RKO (cell line): ENCODE measurements at regions not wholly inside any gene's neighbourhood (a gene's known extent, or its start where the extent isn't known, plus 50 kb on each side); places are given as distances from the start of the nearest gene placed in this dataset.
A peak's percentile ranks its signal among the peaks of the same experiment; 100 is the strongest.
"Not testable (repeated sequence)": the region's sequence is repeated elsewhere in the genome, so short reads cannot be mapped to it uniquely, and the experiment has no call there.

Source experiments
- DNase-seq: peaks from one replicate; pipeline ENCODE4 v3.0.0-alpha.2; 2016; ENCODE audit warnings: low spot score

DNA sequence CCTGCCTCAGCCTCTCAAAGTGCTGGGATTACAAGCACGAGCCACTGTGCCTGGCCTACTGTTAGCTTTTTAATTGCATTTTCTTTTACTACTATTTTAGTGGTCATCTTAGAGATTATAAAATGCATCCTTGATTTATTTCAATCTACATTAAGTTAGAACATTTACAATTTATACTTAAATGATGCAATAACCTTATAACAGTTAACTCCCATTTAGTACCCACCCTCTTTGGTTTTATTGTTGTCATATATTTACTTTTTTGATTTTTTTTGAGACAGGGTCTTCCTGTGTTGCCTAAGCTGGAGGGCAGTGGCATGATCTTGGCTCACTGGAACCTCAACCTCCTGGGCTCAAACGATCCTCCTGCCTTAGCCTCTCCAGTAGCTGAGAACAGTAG is 77.3 kb downstream of the PPCDC start:
- no peak for DNase-seq

DNA sequence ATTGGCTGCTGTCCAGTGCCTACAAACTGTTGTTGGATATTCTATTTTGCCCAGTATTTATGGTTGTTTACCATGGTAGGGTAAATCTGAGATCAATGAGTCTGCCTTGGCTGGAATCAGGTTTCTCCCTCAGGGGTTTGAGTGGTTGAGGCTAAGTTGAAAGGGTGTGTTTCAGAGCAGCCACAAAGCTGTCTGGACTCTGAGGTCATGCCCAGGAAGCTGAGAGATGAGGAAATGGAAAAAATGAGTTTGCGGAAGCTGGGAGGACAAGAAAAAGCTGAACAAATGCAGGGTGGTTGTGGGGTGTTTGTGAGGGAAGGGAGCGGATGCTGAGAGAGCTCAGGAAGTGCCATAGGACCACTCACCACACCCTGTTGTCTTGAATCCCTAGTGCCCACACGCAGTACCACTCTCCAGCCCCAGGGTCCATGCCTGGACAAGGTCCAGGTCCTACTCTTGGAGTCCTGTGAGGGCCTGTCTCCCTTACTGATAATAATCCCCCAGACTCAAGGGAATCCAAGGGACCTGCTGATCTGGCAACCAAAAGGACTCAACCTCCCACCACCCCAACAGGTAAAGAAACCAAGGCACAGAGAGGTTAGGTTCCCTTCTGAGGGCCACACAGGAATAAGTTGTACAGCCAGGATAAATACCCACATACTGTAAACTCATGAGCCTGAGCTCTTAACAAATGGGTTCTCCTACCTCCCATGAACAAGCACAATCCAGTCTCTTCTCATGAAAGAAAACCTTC is 81.6 kb downstream of the PPCDC start:
- DNase-seq = peak; percentile 26

DNA sequence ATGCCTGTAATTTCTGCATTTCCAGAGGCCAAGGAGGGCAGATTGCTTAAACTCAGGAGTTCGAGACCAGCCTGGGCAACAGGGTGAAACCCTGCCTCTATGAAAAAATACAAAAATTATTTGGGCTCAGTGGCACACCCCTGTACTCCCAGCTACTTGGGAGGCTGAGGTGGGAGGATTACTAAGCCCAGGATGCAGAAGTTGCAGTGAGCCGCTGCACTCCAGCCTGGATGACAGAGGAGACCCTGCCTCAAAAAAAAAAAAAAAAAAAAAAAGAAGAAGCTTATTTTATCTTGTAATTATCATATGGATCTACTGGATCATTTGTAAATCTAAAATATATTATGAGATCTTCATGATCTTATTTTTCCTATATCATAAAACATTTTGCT is 84.1 kb downstream of the PPCDC start:
- DNase-seq = no peak

DNA sequence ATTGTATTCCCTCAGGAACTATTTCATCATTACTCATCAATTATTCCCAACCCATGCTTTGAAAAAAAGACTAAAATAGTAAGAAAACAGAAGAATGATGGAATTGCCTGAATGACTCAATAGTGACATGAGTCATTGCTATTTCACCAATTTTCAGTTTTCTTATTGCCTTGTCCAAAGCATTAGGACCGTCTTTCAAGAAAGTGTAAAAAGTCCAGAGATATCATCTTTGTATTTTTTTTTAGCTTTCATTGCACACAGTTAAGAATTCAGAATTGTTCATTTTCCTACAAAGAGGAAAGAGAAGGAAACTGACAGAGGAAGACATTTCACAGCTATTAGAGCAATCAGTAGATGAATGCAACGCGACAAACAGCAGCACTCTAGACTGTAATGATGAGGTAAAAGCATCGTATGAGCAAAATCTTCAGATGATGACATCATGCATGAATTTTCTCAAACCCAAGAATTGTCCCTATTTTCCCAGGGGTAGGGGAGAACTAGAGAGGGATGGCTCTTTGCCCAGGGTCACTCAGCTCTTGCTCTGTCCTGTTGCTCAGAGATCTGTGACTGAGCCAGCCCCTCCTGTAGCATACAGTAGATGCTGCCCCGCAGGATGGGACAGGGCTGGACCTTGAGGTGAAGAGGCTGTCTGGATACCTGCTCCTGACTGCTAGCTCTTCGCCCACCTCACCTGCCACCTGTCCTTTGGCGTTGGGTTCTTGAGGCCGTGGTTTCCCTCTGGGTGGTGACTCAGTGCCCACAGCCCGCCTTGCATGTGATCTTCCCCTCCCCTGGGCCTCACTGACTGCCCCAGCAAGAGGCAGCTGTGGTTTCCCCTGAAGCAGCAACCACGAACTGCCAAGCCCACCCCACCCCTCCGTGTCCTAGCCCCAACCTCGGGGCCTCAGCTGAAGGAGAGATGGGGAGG is 84.8 kb downstream of the PPCDC start:
- DNase-seq = peak; percentile 80

DNA sequence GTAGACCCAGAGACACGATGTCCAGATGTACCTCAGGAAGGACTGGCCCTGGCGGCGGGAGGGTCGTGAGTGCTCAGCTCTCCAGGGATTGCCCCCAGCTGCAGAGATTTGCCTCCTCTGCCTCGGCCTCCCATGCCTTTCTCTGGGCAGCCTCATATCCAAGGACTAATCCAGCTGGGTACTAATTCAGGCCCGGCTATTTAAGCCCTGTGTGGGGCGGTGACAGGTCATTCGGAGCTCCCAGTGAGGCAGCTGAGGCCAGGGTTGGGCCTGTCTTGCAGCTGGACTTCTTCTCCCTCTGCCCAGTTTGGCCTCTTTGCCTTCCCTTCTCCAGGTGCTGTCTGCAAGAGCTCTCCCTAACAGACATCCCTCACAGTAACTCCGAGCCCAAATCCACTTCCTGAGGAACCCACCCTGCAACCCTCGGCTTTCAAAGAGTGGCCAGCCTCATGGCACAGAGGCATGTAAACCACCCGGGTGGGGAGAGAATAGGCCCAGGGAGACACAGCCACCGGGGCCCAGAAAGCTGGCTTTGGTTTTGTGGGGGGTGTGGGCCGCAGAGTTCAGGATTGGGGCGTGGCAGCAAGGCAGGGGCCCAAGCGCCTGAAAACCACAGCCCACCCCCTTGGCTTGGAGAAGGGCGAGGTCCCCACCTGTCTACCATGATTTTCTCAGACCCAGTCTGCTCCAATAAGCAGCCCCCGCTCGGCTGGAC is 85.8 kb downstream of the PPCDC start:
- DNase-seq = no peak

DNA sequence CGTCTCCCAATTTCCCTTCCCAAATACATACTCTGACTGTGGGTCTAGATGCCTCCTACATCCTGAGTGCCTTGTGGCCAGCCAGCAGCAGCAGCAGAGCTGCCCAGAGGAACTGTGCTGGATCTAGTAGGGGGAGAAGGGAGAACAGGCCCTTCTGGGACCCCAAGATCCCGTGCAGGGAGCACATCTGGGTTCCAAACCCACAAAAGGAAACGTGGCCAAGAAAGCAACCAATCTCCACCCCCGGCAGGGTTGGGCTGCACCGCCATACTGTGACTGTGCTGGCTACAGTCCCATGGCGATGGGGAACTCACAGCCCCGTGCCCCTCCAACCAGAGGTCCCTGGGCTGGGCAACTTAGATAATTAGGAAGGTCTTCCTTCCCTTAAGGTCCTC is 86.3 kb downstream of the PPCDC start:
- DNase-seq = no peak

DNA sequence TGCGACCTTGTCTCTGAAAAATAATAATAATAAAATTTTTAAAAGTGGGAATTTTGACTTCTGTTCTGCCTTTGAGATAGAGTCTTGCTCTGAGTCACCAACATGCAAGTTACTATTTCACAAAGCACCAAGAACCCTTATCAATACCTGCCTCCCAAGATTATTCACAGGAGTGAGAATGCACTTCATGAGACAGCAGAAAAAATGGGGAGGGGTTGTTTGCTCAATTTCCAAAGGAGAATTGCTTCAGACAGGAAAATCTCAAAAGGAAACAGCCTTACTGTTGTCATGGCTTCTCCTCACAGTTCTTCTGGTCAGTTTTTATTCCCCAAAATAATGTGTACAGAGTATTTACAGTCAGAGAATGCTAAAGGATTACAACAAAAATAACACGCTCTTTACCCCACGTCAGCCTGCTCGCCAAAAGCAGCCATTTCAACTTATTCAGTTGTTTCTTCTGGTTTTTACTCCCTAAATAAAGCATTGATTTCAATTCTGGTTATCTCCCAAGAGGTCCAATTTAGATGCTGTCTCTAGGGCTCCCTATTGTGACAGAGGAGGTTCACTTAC is 89.0 kb downstream of the PPCDC start:
- no peak for DNase-seq

DNA sequence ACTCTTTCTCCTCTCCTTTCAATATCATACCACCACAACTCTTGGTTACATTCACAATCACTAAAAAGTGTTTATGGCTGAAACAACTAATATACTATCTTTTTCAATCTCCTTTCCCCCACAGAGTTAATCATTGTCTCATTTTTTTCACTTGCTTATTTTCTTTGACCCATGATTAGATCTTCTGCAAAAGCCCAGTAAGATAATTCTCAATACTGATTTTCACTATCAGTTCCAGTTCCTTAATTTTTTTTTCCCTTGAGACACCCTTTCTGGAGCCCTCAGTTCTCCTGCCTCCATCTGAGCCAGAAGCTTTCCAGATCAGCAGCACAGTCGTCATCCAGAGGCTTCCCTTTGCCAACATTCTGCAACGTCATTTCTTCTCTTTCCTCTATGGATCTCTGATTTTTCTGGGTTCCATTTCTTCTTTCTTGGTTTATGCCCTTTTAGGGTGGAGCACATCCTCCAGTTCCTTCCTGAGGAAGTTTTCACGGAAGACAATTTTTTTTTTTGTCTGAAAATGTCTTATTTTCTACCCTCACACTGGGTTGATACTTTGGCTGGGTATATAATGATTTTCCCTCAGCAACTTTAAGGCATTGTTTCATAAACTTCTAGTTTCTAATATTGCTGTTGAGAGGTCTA is 88.7 kb upstream of the C15orf39 start:
- DNase-seq = no peak

DNA sequence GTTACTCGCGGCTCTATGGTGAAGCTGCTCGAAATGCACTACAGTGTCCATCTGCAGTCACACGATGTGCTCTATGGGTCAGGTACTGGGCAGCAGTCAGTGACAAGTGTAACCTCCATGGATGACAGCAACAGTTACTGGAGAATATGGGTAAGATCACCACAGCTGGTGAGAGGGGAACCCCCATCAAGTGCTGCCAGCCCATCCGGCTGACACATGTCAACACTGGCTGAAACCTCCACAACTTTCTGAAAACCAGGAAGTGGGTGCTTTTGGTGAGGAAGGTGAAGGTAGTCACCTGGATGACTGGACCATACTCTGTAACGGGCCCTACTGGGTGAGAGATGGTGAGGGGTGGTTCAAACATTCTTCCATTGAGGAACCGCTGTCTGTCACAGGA is 87.4 kb upstream of the C15orf39 start:
- no peak for DNase-seq

DNA sequence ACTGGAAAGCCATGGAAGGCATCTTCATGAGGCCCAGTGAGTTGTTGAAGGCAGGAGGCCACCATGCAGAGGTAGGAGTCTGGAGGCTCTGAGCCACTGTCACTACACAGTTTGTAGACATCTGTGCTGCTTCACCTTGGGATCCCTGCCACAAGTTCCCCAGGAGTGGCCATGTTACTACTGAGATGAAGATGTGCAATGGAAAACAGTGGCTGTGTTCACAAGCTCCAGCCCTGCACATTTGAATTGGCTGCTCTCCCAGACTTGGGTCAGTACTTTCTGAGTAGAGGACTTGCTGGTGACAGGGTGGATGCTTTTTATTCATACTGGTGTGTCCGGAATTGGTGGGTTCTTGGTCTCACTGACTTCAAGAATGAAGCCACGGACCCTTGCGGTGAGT is 86.9 kb upstream of the C15orf39 start:
- DNase-seq = no peak

DNA sequence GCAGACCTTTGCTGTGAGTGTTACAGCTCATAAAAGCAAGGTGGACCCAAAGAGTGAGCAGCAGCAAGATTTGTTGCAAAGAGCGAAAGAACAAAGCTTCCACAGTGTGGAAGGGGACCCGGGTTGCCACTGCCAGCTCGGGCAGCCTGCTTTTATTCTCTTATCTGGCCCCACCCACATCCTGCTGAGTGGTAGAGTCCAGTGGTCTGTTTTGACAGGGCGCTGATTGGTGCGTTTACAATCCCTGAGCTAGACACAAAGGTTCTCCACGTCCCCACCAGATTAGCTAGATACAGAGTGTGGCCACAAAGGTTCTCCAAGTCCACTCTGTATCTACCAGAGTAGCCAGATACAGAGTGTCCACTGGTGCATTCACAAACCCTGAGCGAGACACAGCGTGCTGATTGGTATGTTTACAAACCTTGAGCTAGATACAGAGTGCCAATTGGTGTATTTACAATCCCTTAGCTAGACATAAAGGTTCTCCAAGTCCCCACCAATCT is 86.2 kb upstream of the C15orf39 start:
- DNase-seq = not testable (repeated sequence)

DNA sequence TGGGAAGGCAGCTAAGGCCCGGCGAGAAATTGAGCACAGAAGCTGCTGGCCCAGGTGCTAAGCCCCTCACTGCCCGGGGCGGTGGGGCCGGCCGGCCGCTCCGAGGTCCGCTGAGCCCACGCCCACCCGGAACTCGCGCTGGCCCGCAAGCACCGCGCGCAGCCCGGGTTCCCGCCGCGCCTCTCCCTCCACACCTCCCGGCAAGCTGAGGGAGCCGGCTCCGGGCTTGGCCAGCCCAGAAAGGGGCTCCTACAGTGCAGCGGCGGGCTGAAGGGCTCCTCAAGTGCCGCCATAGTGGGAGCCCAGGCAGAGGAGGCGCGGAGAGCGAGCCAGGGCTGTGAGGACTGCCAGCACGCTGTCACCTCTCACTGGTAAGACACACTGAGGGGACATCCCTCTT is 85.5 kb upstream of the C15orf39 start:
- not testable (repeated sequence) for DNase-seq

DNA sequence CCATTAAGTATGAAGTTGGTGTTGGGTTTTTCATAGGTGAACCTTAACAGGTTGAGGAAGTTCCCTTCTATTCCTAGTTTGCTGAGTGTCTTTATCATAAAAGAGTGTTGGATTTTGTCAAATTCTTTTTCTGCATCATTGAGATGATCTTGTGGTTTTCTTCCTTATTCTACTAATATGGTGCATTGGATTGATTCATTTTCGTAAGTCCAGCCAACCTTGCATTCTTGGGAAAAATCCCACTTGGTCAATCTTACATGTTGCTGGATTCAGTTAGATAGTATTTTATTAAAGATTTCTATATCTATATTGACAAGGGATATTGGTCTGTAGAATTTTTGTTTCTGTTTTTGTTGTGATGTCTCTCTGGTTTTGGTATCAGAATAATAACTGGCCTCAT is 83.7 kb upstream of the C15orf39 start:
- no peak for DNase-seq

DNA sequence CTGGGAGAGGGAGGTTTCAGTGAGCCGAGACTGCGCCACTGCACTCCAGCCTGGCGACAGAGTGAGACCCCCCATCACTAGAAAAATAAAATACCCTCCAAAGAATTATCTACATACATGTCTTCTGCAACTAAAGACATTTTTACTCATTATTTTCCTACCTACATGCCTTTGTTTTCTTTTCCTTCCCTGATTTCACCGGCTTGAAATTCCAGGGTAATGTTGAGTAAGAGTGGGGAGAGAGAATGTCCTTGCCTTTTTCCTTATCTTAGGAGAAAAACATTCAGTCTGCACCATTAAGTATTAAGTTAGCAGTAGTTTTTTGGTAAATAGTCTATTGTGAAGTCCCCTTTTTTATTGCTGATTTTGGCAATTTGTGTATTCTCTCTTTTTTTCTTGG is 82.4 kb upstream of the C15orf39 start:
- DNase-seq = not testable (repeated sequence)

DNA sequence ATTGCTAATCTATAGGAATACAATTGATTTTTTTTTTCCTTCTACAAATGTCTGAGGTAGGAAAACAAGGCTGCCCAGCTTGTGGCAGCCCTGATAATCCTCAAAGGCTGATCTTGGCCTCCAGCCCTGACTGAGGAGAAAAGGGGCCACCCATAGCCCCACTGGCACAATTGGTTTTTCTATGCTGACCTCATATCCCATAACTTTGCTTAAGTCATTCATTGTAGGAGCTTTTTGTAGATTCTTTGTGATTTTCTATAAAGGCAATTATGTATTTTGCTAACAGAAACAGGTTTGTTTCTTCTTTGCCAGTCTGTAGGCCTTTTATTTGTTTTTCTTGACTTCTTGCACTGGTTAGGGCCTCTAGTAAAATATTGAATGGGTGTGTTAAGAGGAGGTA is 80.2 kb upstream of the C15orf39 start:
- no peak for DNase-seq

DNA sequence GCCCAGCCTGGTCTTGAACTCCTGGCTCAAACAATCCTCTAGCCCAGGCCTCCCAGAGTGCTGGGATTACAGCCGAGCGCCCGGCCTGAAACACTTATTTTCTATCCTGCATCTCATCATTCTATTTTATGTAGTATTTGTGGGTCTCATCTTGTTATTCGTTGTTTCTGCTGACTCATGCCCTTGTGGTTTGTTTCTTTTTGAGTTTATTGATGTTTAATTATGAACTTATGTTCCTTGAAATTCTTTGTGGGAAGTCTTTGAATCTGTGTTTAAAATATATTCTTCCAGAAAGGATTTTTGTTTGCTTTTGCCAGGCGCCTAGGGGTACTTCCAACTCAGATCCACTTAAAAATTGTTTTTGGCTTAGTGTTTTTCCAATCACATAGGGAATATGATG is 78.3 kb upstream of the C15orf39 start:
- no peak for DNase-seq

DNA sequence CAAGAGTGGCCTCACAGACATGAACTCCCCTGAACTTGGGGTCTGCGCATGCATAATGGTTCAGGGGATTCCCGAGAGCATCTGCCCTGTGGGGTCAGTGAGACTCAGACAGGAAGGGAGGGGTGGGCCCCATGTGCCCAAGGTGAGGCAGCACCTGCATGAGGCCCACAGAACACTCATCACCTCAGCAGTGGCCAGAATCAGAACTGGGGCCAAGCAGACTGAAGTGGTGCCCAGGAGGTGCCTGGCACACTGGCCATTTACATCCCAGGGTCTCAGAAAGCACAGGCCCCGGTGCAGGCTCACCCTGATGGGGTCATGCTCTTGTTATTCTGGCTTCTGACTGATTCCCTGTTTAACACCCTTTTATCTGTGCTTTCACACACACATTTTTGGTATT is 77.4 kb upstream of the C15orf39 start:
- not testable (repeated sequence) for DNase-seq

DNA sequence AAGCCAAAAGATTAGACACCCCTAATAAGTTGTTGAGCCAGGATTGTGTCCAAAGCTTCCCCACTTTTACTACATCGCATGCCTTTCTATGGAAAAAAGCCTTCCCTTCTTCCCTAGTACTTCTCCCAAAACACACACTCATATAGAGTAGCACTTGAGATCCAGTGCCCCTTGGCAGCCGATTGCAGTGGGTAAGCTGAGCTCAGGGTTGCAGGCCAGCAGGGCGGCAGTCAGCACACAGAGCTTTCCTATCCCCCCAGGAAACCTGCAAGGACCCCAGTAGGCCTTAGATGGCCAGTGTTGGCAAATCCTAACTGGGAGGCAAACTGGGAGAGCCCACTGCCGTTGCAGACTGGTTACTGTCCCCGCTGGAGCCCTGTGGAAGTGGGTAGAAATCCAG is 75.7 kb upstream of the C15orf39 start:
- no peak for DNase-seq

DNA sequence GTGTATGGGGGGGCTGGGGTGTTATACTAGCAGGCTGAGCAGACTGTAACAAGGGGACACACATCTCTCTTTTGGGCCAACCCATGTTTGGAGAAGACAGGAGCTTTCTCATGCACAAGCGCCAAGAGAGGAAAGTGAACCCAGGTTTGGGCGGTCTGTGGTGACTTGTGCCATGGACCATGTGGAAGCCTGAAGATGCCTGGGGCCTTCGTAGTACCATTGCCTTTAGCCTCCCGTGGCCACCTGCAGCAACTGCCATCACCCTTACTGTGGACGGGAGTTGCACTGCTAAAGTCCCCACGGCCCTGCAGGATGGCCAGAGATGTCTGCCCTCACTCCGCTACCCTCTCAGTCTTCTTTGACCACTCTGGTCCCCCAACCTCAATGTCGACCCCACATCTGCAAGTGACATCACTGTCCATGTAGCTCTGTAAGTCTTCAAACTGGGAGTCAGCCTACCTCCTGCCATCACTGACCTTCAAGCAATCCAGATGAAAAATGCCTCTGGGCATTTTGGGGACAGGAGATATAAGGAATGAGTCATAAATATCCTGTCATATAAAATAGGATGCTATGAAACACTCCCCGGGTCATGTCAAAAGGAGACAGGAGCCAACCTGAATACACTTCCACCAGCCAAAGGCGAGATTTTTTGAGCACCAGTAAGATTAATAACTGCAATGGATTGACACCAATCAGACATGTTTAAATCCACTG is 74.7 kb upstream of the C15orf39 start:
- no peak for DNase-seq

DNA sequence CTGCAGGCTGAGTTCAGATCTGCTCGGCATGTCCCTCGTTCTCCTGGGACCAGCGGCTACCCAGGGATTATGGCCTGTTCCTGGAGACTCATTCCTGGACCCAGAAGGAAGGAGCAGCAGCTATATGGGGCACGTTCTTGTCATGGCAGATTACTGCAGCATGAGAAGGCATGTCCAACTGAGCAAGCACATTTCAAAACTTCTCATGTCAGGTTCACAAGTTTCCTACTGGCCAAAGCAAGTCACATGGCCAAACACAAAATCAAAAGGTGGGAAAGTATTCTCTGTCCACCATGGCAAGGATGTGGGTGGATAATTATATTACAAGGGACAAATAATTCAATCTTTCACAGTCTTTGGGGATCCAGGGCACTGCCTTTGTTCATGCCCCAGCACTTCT is 71.9 kb upstream of the C15orf39 start:
- DNase-seq = no peak

DNA sequence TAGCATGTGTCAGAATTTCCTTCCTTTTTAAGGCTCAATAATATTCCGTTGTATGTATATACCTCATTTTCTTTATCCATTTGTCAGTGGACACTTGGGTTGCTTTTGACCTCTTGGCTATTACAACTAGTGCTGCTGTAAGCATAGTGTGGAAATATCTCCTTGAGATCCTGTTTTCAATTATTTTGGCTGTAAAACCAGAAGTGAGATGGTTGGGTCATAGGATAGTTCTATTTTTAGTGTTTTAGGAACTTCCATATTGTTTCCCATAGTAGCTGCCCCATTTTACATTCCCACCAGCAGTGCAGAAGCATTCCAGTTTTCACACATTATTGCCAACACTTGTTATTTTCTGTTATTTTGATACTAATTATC is 70.4 kb upstream of the C15orf39 start:
- DNase-seq = no peak
